Choroid plexus epithelial cell (primary cell): ENCODE measurements at regions not wholly inside any gene's neighbourhood (a gene's known extent, or its start where the extent isn't known, plus 50 kb on each side); places are given as distances from the start of the nearest gene placed in this dataset.
"Not testable (repeated sequence)": the region's sequence is repeated elsewhere in the genome, so short reads cannot be mapped to it uniquely, and the experiment has no call there.

Experiments used
- DNase-seq: peaks from one replicate; pipeline ENCODE4 v3.0.0-alpha.2; 2010; ENCODE audit warnings: low read depth
- H3K4me3 ChIP-seq: 2 replicates; pipeline ENCODE4 v1.5.1; 2011; ENCODE audit warnings: low read depth, mild to moderate bottlenecking, control low read depth, low read length, moderate library complexity
- CTCF ChIP-seq: conservative IDR thresholded peaks from 2 replicates; pipeline ENCODE4 v1.5.1; 2011; ENCODE audit warnings: low read depth, mild to moderate bottlenecking, control low read depth, inconsistent platforms, low read length, moderate library complexity

DNA sequence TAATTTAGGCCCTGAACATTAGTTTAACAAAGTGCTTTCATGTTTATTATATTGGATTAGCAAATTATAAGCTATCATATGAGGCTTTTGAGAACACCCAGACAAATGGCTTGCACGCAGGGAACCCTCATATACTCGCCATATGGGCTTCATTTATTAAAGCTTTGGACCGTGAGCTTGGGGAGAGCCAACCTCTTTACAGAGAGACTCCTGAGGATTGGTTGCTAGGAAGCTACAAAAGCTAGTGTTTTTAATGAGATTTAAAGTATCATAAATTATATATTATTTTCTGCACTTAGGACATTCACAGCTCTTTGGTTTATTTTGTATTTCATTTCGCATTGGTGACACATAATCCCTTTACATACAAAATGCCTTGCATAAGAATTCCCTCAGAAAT is 193.8 kb upstream of the TOX3 start:
- DNase-seq: no peak
- no peak overlapping the region for H3K4me3 ChIP-seq
- no peak for TF ChIP-seq CTCF

GRCh38 chr16:52740333-52740732 is 193.4 kb upstream of the TOX3 start:
- no peak overlapping the region for H3K4me3 ChIP-seq
- no peak for DNase-seq
- no peak for TF ChIP-seq CTCF

- not testable (repeated sequence) for H3K4me3 ChIP-seq, DNase-seq
Measured at GRCh38 chr16:52738992-52739391, 192.0 kb upstream of the TOX3 start.

DNA sequence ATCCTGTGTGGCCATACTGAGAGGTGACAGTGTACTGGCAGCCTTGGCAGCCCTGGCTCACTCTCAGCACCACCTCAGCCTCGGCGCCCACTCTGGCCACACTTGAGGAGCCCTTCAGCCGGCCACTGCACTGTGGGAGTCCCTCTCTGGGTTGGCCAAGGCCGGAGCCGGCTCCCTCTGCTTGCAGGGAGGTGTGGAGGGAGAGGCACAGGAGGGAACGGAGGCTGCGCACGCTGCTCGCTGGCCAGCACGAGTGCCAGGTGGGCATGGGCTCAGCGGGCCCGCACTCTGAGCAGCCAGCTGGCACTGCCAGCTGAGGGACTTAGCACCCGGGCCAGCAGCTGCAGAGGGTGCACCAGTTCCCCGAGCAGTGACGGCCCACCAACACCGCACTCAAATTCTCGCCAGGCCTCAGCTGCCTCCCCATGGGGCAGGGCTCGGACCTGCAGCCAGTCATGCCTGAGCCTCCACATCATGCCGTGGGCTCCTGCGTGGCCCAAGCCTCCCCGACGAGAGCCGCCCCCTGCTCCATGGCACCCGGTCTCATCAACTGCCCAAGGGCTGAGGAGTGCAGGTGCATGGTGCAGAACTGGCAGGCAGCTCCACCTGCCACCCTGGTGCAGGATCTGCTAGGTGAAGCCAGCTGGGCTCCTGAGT is 184.4 kb upstream of the TOX3 start:
- TF ChIP-seq CTCF: no peak
- DNase-seq: no peak
- no peak overlapping the region for H3K4me3 ChIP-seq

DNA sequence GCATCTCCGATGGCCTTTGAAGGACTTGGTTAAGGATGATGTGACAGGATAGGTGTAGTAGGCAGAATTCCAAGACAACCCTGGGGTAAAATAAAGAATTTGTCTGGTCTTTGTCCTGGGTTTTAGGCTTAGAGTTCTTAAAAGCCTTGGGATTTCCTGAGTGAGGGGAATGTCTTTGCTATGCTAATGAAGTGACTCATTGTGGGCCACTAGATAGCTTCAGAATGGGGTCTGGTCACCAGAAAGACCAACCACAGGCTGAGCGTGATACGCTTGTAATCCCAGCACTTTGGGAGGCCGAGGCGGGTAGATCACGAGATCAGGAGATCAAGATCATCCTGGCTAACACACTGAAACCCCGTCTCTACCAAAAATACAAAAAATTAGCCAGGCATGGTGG is 182.8 kb upstream of the TOX3 start:
- TF ChIP-seq CTCF: no peak
- DNase-seq: no peak
- no peak overlapping the region for H3K4me3 ChIP-seq

GRCh38 chr16:52727849-52728248 is 180.9 kb upstream of the TOX3 start:
- TF ChIP-seq CTCF: no peak
- DNase-seq: no peak
- H3K4me3 ChIP-seq: no peak overlapping the region

- DNase-seq: no peak
- H3K4me3 ChIP-seq: no peak overlapping the region
- no peak for TF ChIP-seq CTCF
Measured at GRCh38 chr16:52727441-52727840, 180.5 kb upstream of the TOX3 start.

- DNase-seq: no peak
- no peak overlapping the region for H3K4me3 ChIP-seq
- TF ChIP-seq CTCF: no peak
Measured at GRCh38 chr16:52725461-52725860, 178.5 kb upstream of the TOX3 start.
